ENCODE measurements at regions not wholly inside any gene's neighbourhood (a gene's known extent, or its start where the extent isn't known, plus 50 kb on each side); places are given as distances from the start of the nearest gene placed in this dataset.

GRCh38 chr13:58455094-58455493 is 823.5 kb downstream of the PCDH17 start:
- TF ChIP-seq CTCF (IDR thresholded peaks at IDR 0.05): no peak
- Mint-ChIP-seq H3K36me3 (ENCODE audit: low read depth) (peaks cover 1% of the 10 kb centered on the region), H3K27ac (ENCODE audit: unreplicated experiment) (no peak overlapping the region), H3K4me1 (ENCODE audit: low read depth) (no peaks in the 10 kb centered on the region), H3K27me3 (ENCODE audit: low read depth) (no peaks in the 10 kb centered on the region), H3K4me3 (ENCODE audit: unreplicated experiment) (no peak overlapping the region), H3K9me3 (ENCODE audit: low read depth) (peaks cover 18% of the 10 kb centered on the region)
- no peak for DNase-seq (ENCODE audit: low spot score)

DNA sequence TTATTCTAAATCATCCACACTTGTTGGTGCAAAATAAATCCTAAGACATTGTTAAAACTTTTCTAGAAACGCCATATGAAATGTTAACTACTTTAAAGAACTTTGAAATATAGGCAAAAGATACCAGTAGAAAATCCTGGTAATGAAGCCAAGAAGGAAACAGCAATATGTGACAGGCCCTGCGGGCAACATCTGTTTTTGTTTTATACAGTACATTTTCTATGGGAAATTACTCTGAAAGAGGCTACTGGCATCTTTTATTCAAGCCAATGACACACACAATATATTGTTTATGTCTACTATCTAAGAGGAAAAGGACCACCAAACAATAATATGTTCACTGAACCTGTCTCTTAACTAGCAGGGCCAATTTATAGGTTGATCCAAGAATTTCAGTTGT is 829.7 kb downstream of the PCDH17 start:
- Mint-ChIP-seq H3K4me3 (ENCODE audit: unreplicated experiment) (no peak overlapping the region), H3K4me1 (ENCODE audit: low read depth) (no peaks in the 10 kb centered on the region), H3K27me3 (ENCODE audit: low read depth) (no peaks in the 10 kb centered on the region), H3K9me3 (ENCODE audit: low read depth) (peaks cover under 1% of the 10 kb centered on the region), H3K36me3 (ENCODE audit: low read depth) (no peaks in the 10 kb centered on the region), H3K27ac (ENCODE audit: unreplicated experiment) (no peak overlapping the region)
- no peak for DNase-seq (ENCODE audit: low spot score)
- TF ChIP-seq CTCF (IDR thresholded peaks at IDR 0.05): no peak

DNA sequence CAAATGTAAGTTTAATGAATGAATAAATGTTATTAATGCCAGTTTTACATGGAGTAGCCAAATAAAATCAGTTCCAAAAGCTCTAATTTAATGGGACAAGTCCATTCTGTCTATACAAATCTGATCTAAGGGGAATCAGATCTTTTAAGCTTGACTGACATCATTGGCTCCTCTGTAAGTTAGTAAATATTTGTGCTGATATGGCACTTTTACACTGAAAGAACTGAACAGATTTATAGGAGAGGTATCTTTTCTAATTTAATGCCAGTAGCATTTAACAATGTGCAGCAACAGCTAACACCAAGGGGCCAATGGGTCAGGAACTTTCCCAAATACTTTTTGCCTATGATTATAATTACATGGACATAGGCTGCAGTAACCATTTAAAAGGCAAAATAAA is 832.3 kb downstream of the PCDH17 start:
- Mint-ChIP-seq H3K27me3 (ENCODE audit: low read depth) (peaks cover 3% of the 10 kb centered on the region), H3K4me3 (ENCODE audit: unreplicated experiment) (no peak overlapping the region), H3K36me3 (ENCODE audit: low read depth) (no peaks in the 10 kb centered on the region), H3K27ac (ENCODE audit: unreplicated experiment) (no peak overlapping the region), H3K9me3 (ENCODE audit: low read depth) (no peaks in the 10 kb centered on the region), H3K4me1 (ENCODE audit: low read depth) (no peaks in the 10 kb centered on the region)
- TF ChIP-seq CTCF (IDR thresholded peaks at IDR 0.05): no peak
- DNase-seq (ENCODE audit: low spot score): no peak

GRCh38 chr13:58467176-58467575 is 835.6 kb downstream of the PCDH17 start:
- H3K27ac Mint-ChIP-seq (ENCODE audit: unreplicated experiment): no peak overlapping the region
- H3K27me3 Mint-ChIP-seq (ENCODE audit: low read depth): peaks cover 3% of the 10 kb centered on the region
- DNase-seq (ENCODE audit: low spot score): no peak
- no peaks in the 10 kb centered on the region for H3K36me3 Mint-ChIP-seq (ENCODE audit: low read depth)
- H3K9me3 Mint-ChIP-seq (ENCODE audit: low read depth): no peaks in the 10 kb centered on the region
- no peak for TF ChIP-seq CTCF (IDR thresholded peaks at IDR 0.05)
- no peaks in the 10 kb centered on the region for H3K4me1 Mint-ChIP-seq (ENCODE audit: low read depth)
- H3K4me3 Mint-ChIP-seq (ENCODE audit: unreplicated experiment): no peak overlapping the region

DNA sequence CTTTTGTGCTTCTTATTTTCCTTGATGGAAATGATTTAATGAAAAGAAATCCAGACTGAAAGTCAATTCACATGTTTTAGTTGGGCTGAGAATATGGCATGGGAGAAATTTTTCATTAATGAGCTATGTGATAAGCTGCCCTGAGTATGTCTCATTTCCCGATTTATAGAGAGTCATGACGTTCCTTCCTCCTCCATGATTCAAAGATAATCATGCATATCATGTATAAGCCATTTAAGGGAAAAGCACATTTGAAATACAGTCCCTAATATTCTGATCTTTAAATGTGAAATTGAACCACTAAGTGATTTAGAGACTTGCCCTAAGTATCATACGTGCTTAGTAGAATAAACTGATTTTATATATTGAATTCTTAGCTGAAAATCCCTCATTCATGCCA is 840.9 kb downstream of the PCDH17 start:
- DNase-seq (ENCODE audit: low spot score): no peak
- no peak overlapping the region for H3K4me3 Mint-ChIP-seq (ENCODE audit: unreplicated experiment)
- no peak for TF ChIP-seq CTCF (IDR thresholded peaks at IDR 0.05)
- no peak overlapping the region for H3K27ac Mint-ChIP-seq (ENCODE audit: unreplicated experiment)
- H3K36me3 Mint-ChIP-seq (ENCODE audit: low read depth): no peaks in the 10 kb centered on the region
- H3K9me3 Mint-ChIP-seq (ENCODE audit: low read depth): no peaks in the 10 kb centered on the region
- no peaks in the 10 kb centered on the region for H3K4me1 Mint-ChIP-seq (ENCODE audit: low read depth)
- H3K27me3 Mint-ChIP-seq (ENCODE audit: low read depth): peaks cover 3% of the 10 kb centered on the region
